ENCODE measurements at regions not wholly inside any gene's neighbourhood (a gene's known extent, or its start where the extent isn't known, plus 50 kb on each side); places are given as distances from the start of the nearest gene placed in this dataset.

DNA sequence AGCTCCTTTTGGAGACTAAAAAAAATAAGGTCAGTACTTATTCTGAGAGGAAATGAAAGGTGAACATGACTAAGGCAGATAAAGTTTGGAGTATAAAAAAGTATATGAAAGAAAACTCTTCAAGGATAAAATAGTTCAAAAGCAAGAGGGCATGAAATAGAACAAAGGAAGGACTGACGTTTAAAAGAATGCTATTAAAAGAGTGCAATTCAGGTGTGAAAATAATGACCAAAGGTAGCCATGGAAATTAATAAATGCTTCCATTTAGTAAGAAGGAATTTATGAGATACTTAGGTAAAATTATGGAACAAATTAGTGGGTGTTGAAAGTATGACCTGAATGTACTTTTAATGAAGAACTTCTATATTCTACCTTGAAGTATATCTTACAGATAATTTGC is 128.2 kb upstream of the WDFY3 start:
- WGBS: 76% methylated on average over 1 of the region's 1 CpG
- Histone ChIP-seq H3K4me1 (no peaks in the 10 kb centered on the region), H3K4me3 (no peak overlapping the region), H3K27ac (replicated peaks in 1 of 4) (no peak overlapping the region), H3K27me3 (no peaks in the 10 kb centered on the region), H3K9me3 (peaks cover 0 to 5% (median 1%) of the 10 kb centered on the region in 4 donors), H3K36me3 (no peaks in the 10 kb centered on the region)
- TF ChIP-seq, protein P1, sequence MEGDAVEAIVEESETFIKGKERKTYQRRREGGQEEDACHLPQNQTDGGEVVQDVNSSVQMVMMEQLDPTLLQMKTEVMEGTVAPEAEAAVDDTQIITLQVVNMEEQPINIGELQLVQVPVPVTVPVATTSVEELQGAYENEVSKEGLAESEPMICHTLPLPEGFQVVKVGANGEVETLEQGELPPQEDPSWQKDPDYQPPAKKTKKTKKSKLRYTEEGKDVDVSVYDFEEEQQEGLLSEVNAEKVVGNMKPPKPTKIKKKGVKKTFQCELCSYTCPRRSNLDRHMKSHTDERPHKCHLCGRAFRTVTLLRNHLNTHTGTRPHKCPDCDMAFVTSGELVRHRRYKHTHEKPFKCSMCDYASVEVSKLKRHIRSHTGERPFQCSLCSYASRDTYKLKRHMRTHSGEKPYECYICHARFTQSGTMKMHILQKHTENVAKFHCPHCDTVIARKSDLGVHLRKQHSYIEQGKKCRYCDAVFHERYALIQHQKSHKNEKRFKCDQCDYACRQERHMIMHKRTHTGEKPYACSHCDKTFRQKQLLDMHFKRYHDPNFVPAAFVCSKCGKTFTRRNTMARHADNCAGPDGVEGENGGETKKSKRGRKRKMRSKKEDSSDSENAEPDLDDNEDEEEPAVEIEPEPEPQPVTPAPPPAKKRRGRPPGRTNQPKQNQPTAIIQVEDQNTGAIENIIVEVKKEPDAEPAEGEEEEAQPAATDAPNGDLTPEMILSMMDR (IDR thresholded peaks at IDR 0.05): no peak
- TF ChIP-seq POLR2A (IDR thresholded peaks at IDR 0.05; ENCODE audit: low read depth): no peak
- TF ChIP-seq POLR2AphosphoS5 (IDR thresholded peaks at IDR 0.05): no peak
- TF ChIP-seq EP300 (IDR thresholded peaks at IDR 0.05): no peak
- intact Hi-C loops (cut with DNase I): no loop called here
- DNase-seq (ENCODE audit: extremely low spot score): no peak

- DNase-seq (ENCODE audit: extremely low spot score): no peak
- H3K36me3 ChIP-seq: no peaks in the 10 kb centered on the region
- intact Hi-C loops (cut with DNase I): no loop called here
- no peaks in the 10 kb centered on the region for H3K27me3 ChIP-seq
- H3K27ac ChIP-seq (replicated peaks in 1 of 4): no peak overlapping the region
- no peak overlapping the region for H3K4me3 ChIP-seq
- H3K4me1 ChIP-seq: no peaks in the 10 kb centered on the region
- H3K9me3 ChIP-seq: no peaks in the 10 kb centered on the region
- 93% methylated on average over 1 of the region's 1 CpG for WGBS
- TF ChIP-seq EP300 (IDR thresholded peaks at IDR 0.05) (no peak), POLR2A (IDR thresholded peaks at IDR 0.05; ENCODE audit: low read depth) (no peak), POLR2AphosphoS5 (IDR thresholded peaks at IDR 0.05) (no peak)
- TF ChIP-seq, protein P1 (IDR thresholded peaks at IDR 0.05): no peak
These were observed 136.1 kb upstream of the WDFY3 start for GRCh38 chr4:85102606-85103005.

DNA sequence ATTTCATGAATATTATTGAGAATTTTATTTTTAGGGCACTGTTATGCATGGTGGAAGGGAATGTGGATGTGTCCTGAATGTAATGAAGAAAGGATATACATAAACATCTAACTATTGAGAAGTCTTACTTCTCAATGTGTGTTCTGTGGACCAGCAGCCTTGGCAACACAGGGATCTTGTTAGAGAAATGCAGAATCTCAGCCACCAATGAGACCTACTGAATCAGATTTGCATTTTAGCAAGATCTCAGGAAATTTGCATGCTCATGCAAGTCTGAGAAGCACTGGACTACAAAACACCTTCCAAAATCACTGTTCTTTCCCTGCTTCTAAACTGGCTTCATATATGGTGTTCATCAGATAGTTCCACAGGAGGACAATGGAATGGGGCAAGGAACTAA is 139.7 kb upstream of the WDFY3 start:
- H3K4me3 ChIP-seq: no peak overlapping the region
- TF ChIP-seq POLR2A (IDR thresholded peaks at IDR 0.05; ENCODE audit: low read depth) (no peak), POLR2AphosphoS5 (IDR thresholded peaks at IDR 0.05) (no peak), EP300 (IDR thresholded peaks at IDR 0.05) (no peak)
- TF ChIP-seq, protein P1 (IDR thresholded peaks at IDR 0.05): no peak
- H3K36me3 ChIP-seq: no peaks in the 10 kb centered on the region
- H3K27me3 ChIP-seq: no peaks in the 10 kb centered on the region
- no peak overlapping the region for H3K27ac ChIP-seq (replicated peaks in 1 of 4)
- H3K4me1 ChIP-seq: no peaks in the 10 kb centered on the region
- no peak for DNase-seq (ENCODE audit: extremely low spot score)
- peaks cover 0 to 3% (median 0%) of the 10 kb centered on the region in 4 donors for H3K9me3 ChIP-seq
- intact Hi-C loops (cut with DNase I): no loop called here

GRCh38 chr4:85106805-85107336 is 140.4 kb upstream of the WDFY3 start:
- Histone ChIP-seq H3K4me3 (no peak overlapping the region), H3K27me3 (no peaks in the 10 kb centered on the region), H3K36me3 (no peaks in the 10 kb centered on the region), H3K4me1 (no peaks in the 10 kb centered on the region), H3K9me3 (peaks cover 0 to 3% (median 0%) of the 10 kb centered on the region in 4 donors), H3K27ac (replicated peaks in 1 of 4) (no peak overlapping the region)
- 88% methylated on average over 5 of the region's 5 CpGs for WGBS
- no peak for DNase-seq (ENCODE audit: extremely low spot score)
- intact Hi-C loops (cut with DNase I): no loop called here
- TF ChIP-seq, protein P1 (IDR thresholded peaks at IDR 0.05): no peak
- TF ChIP-seq EP300 (IDR thresholded peaks at IDR 0.05) (no peak), POLR2A (IDR thresholded peaks at IDR 0.05; ENCODE audit: low read depth) (no peak), POLR2AphosphoS5 (IDR thresholded peaks at IDR 0.05) (no peak)

- Histone ChIP-seq H3K4me3 (no peak overlapping the region), H3K27me3 (no peaks in the 10 kb centered on the region), H3K27ac (replicated peaks in 1 of 4) (no peak overlapping the region), H3K4me1 (no peaks in the 10 kb centered on the region), H3K9me3 (peaks cover 0 to 3% (median 0%) of the 10 kb centered on the region in 4 donors), H3K36me3 (no peaks in the 10 kb centered on the region)
- intact Hi-C loops (cut with DNase I): no loop called here
- 68% methylated on average over 5 of the region's 5 CpGs for WGBS
- DNase-seq (ENCODE audit: extremely low spot score): no peak
- no peak for TF ChIP-seq EP300 (IDR thresholded peaks at IDR 0.05)
- TF ChIP-seq, protein P1 (IDR thresholded peaks at IDR 0.05): no peak
- TF ChIP-seq POLR2A (IDR thresholded peaks at IDR 0.05; ENCODE audit: low read depth): no peak
- no peak for TF ChIP-seq POLR2AphosphoS5 (IDR thresholded peaks at IDR 0.05)
These were observed 141.1 kb upstream of the WDFY3 start for GRCh38 chr4:85107553-85107952.

Measured in esophagus muscularis mucosa (tissue), 4 donors.